GM18499 (cell line): ENCODE measurements at regions not wholly inside any gene's neighbourhood (a gene's known extent, or its start where the extent isn't known, plus 50 kb on each side); places are given as distances from the start of the nearest gene placed in this dataset.

ENCODE experiments used
- ATAC-seq: cut with Tn5 transposase; IDR thresholded peaks from one replicate; pipeline ENCODE4 v1.9.1; 2021; ENCODE audit warnings: moderate number of reproducible peaks; ENCODE audit not compliant: insufficient read depth, unreplicated experiment

DNA sequence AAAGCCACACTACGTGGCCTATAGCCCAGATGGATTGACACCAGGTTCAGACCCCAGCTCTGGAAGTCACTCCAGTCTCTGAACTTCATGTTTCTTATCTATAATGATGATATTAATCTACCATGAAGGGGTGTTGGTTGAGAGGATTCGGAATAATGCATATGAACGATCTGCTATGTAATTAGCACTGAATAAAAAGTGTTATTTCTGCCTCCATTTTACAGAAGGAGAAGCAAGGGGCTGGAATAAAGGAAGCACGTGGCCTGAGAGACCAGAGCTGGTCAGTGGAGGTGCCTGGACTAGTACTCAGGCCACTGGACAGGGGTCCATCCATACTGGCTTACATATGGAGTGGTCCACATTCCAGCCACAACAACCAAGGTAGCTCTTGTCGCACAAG, 166.5 kb upstream of the MYCN start:
- no peak for ATAC-seq

DNA sequence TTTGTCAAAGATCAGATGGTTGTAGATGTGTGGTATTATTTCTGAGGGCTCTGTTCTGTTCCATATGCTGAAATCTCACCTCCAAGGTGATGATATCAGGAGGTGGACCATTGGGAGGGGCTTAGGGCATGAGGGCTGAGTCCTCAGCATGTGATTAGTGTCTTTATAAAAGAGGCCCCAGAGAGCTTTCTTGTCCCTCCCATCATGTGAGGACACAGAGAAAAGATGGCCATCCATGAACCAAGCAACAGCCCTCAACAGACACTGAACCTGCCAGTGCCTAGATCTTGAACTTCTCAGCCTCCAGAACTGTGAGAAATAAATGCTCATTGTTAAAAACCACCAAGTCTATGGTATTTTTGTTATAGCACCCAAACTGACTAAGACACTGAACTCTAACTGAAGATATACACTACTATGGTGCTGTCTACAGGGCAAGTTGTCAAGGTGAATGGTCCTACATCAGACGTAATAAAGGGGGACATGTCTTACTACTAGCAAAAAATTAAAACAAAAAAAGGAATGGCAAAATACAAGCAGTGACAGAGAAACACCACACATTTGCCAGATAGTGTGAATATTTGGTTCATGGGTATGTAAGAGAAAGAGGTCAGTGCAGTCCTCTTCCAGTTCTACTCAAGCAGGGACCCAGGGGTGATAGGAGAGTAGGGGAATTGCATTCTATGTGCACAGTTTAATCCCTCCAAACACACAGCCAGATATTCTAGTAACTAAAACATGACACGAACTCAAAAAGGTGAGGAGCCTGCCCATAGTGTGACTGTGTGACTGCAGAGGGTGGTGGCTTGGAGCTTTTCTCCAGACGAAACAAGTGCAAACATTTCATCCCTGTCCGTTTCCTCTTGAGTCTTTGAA, 164.4 kb upstream of the MYCN start:
- ATAC-seq: no peak

DNA sequence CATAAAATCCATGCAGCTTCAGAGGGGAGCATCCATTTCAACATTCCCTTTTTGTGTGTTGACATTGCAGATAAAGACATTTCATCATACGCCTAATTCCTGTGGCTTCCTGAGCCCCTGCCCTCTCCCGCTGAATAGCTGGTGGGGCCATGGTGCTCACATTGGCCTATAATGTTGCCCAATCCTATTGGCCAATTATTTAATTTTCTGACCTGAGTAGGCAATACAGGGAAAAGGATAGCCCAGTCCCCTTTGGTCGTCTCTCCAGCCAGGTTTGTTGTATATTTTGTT, 163.8 kb upstream of the MYCN start:
- no peak for ATAC-seq

DNA sequence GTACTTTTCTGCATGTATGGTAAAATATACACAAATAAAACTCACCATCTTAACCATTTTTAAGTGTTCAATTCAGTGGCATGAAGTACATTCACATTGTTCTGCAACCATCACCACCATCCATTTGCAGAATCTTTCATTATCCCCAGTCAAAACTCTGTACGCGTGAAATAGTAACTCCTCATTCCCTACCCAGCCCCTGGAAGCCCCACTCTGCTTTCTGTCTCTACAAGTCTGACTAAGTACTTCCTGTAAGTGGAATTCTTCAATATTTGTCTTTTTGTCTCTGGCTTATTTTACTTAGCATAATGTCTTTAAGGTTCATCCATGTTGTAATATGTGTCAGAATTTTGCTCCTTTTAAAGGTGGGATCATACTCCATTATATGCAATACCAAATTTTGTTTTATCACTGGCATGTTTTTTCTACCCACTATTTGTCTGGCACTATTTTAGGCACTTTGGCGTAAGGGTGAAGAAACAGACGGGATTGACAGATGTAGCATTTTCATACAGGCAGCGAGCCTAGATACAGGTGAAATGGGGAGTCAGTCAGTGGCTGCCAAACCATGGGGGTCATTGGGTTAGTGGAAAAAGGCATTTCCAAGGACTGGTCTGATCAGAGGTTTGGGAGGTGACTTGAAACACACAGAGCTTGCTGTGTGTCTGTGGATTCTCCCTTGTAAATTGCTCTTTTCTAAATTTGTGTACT, 163.2 kb upstream of the MYCN start:
- no peak for ATAC-seq

DNA sequence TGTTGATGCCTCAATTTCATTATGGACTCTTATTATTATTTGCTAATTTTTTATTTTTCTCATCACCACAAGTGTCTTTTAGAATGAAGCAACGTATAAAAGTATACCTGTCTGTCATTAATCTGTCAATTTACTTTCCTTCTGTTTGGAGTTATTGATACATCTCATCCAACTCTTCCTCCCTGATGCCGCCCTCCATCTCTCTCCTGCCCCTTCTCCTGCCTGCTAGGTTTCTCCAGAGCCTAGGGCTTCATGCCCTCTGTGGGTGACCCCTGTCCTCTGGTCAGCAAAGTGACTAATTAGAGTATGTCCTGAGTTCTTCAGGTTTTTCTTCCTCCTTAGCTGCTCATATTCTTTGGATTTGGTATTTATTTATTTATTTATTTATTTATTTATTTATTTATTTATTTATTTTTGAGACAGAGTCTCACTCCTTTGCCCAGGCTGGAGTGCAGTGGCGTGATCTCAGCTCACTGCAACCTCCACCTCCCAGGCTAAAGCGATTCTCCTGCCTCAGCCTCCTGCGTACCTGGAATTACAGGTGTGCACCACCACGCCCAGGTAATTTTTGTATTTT, 162.5 kb upstream of the MYCN start:
- no peak for ATAC-seq

DNA sequence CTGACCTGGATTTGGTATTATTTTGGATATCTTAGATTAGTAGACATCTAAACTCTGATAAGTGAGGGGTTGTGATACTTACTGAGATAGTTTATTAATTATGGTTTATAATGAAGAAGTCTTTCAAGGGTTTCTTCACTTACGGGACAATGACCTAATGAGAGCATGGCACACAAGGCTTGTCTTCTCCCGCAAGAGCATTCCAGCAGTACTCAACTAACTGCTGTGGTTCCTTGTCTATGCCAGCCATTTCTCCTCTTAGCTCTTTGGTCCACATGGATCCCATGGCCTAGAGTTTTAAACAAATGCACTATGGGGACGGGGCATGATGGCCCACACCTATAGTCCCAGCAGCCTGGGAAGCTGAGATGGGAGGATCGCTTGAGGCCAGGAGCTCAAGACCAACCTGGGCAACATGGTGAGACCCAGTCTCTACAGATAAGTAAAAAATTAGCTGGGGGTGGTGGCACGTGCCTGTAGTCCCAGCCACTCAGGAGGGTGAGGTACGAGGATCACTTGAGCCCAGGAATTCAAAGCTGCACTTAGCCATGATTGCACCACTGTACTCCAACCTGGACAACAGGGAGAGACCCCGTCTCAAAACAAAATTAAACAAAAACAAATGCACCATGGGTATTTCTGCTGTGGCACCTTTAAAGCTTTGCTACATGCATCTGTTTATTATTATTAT, 161.7 kb upstream of the MYCN start:
- no peak for ATAC-seq

DNA sequence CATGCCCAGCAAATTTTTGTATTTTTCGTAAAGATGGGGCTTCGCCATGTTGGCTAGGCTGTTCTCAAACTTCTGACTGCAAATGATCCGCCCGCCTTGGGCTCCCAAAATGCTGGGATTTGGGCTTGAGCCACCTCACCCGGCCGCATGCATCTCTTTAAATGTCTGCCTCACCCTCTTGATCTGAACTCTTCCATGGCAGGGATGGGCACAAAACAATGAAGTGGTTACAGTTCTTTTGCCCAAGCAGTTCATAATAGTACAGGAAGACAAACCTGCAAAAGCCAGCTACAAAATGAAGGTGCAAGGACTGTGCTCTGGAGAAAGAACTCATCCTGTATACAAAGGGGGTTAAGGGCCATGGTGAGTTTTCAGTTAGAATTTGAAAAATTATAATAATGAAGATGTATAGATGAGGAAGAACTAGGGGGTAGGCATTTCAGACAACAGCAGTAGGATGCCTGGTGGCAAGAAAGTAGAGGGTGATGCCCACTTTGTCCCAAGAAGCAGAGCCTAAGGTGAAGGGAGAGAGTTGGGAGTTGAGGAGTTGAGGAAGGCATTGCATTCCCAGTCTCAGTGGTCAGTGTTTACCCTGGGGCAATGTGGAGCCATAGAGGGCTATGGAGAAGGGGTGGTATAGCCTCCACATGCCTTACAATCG, 160.8 kb upstream of the MYCN start:
- no peak for ATAC-seq

DNA sequence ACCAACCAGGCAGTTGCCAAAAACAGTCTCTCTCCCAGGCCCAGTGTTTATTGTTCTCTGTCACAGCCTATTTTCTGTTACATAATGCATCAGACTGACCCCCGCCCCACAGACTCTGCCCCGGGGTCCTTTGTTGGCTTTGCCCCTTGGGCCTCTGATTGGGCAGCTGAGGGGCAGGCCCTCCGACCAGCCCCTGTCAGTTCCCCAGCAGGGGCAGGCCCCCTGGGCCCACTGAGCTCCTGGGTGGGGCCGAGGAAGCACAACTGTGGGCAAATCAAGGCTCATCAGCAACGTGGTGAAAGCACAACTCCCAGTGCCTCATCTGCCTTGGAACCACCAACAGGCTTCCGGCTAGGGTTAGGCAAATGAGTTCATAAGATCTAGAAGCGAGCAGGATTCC, 160.1 kb upstream of the MYCN start:
- no peak for ATAC-seq

DNA sequence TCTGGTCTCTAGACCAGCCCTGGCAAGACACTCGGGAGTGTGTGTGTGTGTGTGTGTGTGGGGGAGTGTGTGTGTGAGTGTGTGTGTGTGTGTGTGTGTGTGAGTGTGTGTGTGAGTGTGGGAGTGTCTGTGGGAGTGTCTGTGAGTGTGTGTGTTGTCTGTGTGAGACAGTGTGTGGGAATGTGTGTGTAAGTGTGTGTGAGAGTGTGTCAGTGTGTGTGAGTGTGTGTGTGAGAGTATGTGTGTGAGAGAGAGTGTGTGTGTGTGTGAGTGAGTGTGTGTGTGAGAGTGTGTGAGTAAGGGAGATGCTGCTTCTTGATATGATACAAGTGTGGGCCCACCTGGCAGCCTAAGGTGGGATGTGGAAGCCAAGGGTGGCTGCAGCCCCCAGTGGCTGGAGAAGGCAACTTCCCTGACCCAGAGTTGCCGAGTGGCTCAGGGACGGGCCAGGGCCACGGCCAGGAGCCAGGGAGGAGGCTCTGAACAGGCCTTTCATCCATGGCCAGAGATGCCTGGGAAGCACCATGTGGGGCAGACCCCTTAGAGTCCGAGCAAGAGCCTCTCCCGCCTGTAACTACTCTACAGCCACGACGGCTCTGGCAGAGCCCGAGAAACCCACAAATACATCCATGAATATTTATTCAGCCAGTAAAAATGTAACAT, 159.3 kb upstream of the MYCN start:
- ATAC-seq: no peak

DNA sequence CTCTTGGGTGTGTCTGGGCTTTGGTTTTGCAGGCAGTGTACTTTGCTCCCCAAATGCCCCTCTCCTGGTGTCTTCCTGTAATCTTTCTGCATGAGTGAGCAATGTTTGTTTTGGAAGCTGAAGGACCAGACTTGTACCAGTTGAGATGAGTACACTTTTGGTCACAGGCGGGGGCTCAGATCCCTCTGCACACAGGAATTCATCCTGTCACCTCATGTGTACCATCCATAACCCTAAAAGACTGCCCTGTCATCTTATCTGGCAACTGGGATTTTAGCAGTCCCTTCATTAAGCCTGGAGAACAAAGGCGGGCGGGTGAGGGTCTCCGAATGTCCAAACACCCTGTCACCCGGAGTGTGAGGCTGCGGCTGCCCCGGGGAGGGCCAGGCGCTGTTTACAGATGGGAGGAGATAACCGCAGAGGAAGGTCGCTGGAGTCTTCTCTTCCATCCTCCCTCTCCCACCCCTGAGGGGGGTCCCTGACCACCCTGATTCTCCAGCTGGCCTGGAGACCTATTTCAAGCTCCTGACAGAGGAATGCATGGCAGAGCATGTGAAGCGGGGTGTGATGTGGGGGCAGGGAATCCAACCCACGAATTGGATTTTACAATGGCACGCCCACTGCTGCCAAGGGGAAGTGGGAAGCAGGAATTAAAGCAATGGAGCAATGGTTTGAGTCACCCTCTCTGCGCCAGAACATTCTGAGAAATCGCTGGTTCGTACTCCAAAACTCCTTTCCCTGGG, 158.2 kb upstream of the MYCN start:
- ATAC-seq: no peak

DNA sequence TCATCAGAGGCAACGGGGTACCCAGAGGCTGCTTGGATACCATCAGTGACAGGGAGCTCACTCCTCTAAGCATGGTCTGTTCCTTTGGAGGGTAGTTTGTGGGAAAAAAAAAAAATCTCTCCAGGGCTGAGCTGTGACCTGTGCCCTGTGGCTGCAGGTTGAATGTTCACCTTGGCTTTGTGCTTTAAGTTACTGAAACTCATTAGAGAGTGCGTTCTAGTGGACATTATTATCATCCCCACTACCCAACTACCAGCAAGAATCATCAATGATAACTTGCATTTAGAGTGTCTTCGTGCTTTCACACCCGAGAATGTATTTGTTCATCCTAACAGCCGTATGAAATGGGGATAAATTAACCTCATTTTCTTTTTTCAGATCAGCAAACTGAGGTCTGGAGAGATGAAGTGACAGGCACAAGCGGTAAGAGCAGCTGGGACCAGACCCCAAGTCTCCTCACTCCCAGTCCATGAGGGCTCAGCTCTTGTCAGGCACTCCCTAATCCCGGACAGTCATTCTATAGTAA, 157.5 kb upstream of the MYCN start:
- no peak for ATAC-seq

DNA sequence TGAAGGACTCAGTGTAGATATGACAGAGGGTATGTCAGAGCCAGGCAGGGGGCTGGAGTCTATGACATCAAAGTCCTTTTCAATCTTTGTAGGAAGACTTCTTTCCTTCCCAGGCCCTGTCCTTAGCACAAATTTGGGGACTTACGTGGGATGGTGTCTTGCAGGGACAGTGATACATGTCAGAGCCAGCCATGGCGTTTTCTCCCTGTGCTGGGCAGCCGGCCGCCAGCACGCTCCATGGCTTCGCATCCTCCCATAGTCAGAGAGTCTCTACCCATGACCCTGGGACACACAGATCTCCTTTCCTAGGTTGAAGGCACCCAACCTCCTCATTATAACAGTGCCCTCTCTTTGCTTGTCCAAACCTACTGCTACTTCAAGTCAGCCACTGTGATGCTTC, 156.9 kb upstream of the MYCN start:
- no peak for ATAC-seq

DNA sequence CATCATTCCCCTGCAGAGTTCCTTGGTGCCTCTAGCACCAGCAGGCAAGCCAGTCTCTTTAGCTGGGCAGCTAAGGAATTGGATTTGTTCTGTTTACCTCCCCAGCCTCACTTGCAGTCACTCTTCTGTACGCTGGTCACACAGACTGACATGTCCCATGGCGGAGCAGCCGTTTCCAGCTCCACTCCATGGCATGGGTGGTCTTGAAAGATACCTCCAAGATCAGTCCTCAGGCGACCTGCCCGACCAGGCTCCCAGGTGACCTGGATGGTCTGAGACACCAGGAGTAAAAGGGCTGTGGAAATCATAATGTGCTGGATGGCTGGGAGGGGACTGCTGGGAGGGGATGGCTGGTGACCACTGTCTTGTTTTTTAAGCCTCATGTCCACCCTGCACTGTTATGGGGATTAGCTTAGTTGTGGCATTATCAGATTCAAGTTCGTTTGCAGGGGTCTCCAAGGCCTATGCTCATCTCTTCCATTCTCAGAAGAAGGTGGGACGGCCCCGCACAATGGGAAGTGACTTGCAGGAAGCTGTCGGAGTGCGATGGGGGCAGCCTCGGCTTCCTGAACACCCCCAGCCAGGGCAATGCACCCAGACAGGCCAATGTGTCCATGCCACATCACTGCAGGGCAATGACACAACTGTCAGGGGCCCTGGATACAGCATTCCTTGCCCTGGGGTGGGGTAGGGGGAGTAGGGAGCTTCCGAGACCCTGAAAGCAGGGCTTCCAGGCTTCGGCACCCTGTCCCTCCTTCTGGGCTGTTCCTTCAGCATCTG, 156.1 kb upstream of the MYCN start:
- ATAC-seq: no peak

DNA sequence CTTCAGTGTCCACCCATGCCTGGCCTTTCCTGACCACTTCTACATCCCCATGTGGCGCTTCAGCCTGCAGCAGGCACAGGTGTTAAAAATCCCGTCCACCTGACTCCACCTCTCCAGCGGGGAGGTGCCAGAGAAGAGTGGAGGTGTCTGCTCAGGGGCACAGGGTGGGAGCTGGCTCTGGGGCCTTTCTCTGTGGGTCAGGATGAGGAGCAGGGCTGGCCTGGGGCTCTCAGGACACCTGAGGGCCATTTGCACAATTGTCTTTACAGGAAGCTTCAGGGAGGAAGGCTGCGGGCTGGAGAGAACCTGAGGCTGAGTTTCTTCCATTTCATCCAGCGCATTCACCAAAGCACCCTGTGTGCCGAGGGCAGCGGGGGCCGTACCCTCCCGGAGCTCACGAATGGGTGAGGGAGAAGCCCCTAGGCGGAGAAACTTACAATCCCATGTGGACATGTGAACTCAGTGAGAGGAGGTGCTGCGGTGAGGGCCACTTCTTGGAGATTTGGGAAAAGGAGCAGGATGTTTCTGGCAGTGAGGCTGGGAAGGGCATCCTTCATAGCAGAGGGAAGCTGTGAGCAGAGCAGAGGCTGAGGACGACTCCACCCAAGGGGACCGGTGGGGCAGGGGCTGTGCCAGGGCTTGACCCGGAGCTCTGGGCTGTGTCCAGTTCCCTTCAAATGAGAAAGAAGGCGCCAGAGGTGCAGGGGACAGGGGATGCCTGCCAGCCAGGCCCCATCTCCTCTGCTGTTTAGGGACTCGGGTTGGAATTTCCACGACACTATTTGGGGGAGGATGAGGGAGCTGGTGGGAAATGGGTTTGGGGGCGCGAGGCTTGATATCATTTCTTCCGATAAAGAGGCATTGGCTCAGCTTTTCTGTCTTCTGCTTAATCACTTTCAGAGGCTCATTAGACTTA, 155.2 kb upstream of the MYCN start:
- no peak for ATAC-seq

DNA sequence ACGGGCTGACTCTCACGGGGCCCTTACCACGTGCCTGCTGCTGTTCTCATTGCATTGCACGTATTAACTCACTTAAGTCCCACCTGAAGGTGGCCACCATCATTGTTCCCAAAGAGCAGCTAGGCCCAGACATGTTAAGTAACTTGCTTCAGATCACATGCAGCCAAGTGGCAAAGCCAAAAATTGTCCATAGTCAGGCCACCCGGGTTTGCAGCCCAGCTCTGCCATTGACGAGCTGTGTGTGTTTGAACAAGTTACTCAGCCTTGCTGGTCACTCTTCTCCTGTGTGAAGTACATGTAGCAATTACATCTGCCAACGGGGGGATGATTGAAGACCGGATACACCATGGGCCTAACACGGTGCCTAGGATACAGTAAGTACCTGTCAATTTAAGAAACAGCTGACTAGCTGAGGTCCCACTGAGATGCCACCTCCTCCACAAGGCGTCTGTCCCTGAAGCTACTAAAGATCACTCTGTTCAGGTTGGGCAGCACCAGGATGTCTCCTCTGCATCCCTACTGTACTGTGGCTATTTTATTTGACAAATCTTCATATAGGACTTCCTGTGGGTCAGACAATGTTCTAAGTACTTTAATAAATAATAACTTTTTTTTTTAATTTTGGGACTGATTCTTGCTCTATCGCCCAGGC, 154.2 kb upstream of the MYCN start:
- no peak for ATAC-seq

DNA sequence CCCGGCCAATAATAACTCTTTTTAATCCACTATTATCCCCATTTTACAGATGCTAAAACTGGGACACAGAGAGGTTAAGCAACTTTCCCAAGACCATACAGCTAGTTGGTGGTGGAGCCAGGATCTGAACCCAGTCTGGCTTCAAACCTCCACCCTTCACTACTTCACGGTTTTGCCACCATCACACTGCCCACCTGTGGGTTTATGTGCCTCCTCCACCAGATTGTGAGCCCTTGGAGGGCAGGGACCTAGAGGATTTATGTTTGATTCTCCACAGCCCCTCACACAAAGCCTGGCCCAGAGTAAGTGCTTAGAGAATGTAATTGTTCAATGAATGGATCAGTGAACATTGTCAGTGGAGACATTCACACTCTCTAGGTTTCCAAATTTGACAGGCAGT, 153.4 kb upstream of the MYCN start:
- no peak for ATAC-seq
